ENCODE measurements at regions not wholly inside any gene's neighbourhood (a gene's known extent, or its start where the extent isn't known, plus 50 kb on each side); places are given as distances from the start of the nearest gene placed in this dataset.
"Not testable (repeated sequence)": the region's sequence is repeated elsewhere in the genome, so short reads cannot be mapped to it uniquely, and the experiment has no call there.

DNA sequence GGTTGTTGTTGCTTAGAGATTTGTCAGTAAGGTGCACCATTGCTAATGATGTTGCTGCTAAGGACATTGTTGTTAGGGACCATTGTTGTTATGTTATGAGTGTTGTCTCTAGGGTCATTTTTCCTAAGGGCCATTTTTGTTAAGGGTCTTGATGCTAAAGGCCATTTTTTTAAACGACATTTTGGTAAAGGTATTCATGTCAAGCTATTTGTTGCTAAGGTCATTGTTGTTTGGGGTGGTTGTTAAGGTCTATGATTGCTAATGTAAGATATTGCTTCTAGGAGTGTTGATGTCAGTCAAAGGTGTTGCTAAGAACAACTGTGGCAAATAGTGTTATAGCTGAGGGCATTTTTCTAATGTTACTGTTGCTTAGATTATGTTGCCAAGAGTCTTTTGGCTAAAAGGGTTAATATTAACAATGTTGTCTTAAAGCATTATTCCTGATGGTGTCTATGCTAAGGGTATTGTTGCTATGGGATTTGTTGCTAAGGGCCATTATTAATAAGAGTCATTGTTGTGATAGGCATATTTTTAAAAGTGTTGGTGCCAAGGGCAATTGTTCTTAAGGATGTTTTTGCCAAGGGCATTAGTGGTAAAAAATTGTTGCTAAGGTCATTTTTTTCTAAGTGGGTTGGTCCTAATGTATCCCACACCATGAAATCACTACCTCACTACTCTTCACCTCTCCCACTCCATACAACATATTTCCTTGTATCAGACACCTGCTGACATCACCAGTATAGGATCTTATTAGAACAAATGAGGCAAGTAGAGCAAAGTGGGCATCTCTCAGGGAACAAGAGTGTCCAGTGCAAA, 56.2 kb downstream of the SPATA31A6 start:
- DNase-seq (ENCODE audit: insufficient read length); FAIRE-seq: not testable (repeated sequence)

DNA sequence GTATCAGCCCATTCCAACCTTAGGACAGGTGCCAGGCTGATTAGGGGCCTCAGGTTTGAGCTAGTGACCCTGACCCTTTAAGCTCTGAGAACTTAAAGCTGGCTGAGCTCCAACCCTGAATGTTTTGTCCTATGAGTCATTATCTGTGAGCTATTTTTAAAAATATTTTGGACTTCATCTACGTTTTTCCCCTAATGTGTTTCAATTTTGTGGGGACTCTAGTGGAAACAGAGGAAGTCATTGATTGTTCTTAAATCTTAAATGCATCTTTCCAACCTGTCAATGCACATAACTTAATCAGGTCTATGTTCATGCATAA, 56.8 kb downstream of the SPATA31A6 start:
- not testable (repeated sequence) for FAIRE-seq

DNA sequence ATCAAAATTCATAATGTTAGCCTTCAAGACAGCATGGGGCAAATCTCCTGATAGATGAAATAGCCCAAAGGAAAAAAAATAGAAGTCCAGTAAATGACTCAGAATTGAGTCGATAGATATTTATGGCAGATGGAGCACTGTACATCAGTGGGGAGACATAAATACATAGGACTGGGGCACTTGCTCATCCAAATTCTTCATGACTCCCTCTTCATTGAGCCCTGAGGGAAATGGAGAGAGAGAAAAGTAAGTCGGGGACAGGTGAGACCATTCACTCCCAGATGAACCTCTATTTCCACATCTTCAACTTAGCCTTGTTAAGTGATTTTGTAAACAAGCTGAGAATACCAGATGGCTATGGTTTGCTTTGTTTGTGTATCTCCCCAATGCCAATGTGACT, 59.8 kb downstream of the SPATA31A6 start:
- FAIRE-seq; DNase-seq (ENCODE audit: insufficient read length): not testable (repeated sequence)

More for the DNA sequence above, 56.8 kb downstream of the SPATA31A6 start:
- not testable (repeated sequence) for DNase-seq (ENCODE audit: insufficient read length)

DNA sequence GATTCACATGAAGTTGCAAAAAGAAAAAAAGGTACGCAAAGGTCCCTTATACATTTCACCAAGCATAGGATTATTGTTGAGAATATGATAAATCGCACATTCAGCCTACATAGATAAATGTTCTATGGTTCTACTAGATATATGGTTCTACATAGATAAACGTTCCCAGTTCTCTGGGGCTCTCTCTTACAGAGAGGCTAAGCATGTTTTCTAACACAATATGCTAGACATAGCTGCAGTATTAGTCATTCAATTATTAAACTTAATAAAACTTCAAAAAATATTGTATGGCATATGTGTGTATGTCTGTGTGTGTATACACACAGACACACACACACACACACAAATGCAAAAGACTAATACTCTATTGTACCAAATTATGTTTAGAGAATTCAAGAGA, 60.4 kb downstream of the SPATA31A6 start:
- FAIRE-seq; DNase-seq (ENCODE audit: insufficient read length): not testable (repeated sequence)

DNA sequence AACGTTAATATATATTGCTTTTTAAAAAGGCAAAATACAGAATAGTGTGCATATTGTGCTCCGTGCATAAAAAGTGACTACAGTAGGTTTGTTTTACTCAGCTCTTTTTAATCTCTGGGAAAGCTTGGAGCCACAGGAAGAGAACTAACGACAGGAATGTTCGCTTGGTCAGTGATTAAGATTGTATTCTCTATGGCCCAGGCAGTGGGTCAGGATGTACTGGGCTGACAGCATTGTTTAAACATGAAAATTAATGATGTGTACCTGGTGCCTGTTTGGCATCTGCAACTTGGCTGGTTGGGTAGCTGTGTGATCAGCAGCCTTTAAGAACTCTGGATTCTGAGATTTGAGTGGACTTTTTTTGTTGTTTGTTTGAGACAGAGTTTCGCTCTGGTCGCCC, 85.3 kb downstream of the SPATA31A6 start:
- not testable (repeated sequence) for FAIRE-seq; DNase-seq (ENCODE audit: insufficient read length)

DNA sequence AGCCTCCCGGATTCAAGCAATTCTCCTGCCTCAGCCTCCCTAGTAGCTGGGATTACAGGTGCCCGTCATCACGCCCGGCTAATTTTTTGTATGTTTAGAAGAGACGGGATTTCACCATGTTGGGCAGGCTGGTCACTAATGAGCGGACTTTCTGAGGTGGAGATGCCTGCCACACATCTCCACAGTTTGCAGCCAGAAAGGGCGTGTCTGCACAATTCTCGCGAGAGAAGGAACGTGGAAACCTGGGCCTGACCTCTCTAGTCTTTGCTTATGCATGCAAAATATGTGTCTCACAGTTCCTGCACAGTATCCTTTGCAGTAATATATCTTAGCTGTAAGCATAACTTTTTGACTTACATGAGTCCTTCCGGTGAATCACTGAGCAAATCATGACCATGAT, 85.7 kb downstream of the SPATA31A6 start:
- FAIRE-seq; DNase-seq (ENCODE audit: insufficient read length): not testable (repeated sequence)

DNA sequence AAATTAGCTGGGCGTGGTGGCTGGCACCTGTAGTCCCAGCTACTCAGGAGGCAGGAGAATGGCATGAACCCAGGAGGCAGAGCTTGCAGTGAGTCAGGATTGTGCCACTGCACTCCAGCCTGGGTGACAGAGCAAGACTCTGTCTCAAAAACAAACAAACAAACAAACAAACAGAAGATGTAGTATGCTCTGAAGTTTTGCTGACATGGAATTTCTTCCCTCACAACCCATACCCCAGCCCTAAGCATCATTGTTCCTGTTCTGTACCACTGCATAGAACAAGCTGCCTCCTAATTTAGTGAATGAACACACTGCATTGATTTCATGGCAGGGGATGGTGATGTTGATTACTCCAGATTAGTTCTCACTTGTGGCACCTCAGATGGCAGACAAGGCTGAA, 89.7 kb downstream of the SPATA31A6 start:
- not testable (repeated sequence) for DNase-seq (ENCODE audit: insufficient read length); FAIRE-seq

DNA sequence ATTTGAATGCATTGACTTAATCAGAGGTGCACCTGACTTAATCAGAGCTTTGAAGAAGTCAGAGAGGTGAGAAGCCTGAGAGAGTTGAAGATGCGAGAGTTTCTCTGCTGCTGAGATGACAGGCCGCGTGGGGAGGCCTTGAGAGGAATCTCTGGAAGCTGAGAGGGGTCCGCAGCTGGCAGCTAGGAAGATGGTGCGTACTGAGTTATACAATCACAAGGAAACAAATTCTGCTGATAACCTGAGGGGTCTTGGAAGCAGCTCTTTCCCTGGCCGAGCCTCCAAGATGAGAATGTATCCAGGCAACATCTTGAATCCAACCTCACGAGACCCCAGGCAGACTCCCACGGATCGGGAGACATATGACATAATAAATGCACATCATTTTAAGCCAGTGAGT, 91.7 kb downstream of the SPATA31A6 start:
- no peak for DNase-seq (ENCODE audit: insufficient read length)
- FAIRE-seq: no peak

DNA sequence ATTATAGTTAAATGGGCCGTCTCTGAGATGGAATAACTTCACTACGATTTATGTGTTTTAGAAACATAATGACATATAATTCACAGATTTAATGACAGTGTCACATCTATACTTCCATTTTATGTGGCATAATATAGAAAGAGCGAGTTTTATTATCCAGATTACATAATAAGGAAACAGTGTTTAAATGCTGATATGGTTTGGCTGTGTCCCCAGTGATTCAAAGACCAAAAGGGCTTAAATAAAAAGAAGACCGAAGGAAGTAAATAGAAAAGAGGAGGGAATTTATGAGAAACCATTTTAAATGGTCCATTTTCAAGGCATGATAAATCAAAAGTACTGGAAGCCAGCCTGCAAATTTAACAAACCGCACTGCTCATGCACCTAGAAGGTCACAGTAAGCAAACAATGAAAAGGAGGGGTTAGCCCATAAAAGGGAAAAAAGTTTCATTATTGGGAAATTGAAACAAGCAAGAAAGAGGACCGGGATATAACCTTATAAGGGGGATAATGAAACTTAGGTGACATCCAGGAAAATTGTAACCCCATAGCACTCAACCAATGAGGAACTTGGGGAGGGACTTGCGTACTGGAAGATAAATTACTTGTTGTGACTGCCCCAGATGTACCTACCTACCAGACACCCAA, 99.2 kb downstream of the SPATA31A6 start:
- DNase-seq (ENCODE audit: insufficient read length); FAIRE-seq: not testable (repeated sequence)

More for the DNA sequence above, 91.7 kb downstream of the SPATA31A6 start:
- no peak for TF ChIP-seq POLR2AphosphoS5 (IDR thresholded peaks at IDR 0.05; ENCODE audit: low read depth, low read length)
- no peak for TF ChIP-seq POLR2A (IDR thresholded peaks at IDR 0.05; ENCODE audit: low read depth, low read length)
- TF ChIP-seq TAF1 (IDR thresholded peaks at IDR 0.05; ENCODE audit: borderline replicate concordance, low read depth, low read length): no peak

DNA sequence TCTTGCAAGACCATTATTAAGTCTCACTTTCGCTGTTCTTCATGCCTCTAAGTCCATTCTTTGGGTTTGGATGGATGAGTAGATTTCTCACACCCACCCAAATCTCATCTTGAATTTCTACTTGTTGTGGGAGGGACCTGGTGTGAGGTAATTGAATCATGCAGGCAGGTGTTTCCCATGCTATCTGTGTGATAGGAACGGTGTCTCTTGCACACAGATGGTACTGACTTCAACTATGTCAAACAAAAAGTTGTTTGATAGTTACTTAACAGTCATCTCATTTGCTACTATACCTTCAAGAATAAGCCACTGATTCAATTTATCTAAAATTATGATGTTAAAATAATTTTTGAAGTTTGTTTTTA, 99.7 kb downstream of the SPATA31A6 start:
- FAIRE-seq; DNase-seq (ENCODE audit: insufficient read length): not testable (repeated sequence)

DNA sequence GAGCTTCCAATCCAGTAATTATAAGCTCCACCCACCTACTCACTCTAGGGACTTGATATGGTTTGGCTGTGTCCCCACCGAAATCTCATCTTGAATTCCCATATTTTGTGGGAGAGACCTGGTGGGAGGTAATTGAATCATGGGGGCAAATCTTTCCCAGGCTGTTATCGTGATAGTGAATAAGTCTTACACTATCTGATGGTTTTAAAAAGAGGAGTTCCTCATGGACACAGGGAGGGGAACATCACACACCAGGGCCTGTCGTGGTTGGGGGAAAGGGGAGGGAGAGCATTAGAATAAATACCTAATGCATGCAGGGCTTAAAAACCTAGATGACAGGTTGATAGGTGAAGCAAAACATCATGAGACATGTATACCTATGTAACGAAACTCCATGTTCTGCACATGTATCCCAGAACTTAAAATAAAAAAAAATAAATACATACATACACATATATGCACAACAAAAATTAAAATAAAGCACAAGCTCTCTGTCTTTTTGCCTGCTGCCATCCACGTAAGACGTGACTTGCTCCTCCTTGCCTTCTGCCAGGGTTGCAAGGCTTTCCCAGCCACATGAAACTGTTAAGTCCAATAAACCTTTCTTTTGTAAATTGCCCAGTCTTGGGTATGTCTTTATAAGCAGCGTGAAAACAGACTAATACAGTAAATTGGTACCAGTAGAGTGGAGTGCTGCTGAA, 102.8 kb downstream of the SPATA31A6 start:
- DNase-seq (ENCODE audit: insufficient read length); FAIRE-seq: not testable (repeated sequence)

DNA sequence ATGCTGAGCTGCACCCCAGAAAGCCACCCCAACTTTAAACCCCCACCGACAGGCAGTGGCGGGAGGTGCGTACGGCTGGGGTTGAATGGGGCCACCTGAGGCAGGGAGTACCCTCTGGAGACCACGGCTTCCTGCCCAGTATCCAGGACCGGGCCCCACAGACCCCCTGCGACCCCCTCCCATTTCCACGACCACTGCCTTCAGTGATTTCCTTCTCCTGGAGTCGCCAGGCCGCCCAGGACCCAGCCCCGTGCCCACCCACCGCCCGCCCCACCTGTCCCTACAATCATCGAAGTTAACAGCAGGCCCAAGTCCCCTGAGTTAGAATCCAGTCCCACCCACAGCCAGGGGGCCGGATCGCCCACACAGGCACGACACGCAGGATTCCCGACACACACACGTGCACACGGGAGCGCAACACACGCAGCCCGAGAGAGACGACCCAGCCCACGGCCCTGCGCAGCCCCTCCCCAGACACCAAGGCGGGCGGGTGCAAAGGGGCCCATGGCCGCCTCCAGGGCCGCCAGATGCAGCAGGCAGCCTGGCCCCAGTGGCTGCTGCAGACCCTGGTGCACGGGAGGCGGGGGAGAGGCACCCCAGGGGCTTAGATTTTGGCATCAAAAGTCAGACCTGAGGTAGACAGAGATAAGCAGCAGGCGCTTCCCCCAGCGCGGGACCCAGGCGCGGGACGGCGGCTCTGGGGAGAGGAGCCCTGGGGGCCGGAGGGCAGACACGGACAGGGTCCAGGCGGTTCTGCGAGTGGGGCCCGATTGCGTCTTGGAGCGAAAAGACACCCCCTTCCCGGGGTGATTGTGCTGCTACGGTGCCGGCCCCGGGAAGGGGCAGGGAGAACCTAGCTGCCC, 104.8 kb downstream of the SPATA31A6 start:
- FAIRE-seq; DNase-seq (ENCODE audit: insufficient read length): not testable (repeated sequence)

DNA sequence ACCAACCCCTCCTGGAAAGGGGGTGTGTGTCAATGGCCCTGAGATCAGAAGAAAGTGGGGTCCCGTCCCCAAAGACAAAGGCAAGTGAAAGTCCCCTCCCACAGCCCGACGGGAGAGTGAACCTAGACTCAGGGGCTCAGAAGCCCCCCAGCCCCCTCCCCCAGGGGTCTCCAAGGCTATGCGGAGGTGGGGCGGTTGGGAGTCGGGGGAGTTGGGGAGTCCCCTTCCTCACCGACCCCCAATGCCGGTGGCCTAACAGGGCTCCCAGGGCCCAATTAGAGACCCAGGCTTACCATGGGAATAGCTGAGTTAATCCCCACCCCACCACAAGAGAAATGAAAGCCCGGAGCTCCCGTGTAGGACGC, 105.4 kb downstream of the SPATA31A6 start:
- not testable (repeated sequence) for DNase-seq (ENCODE audit: insufficient read length); FAIRE-seq

DNA sequence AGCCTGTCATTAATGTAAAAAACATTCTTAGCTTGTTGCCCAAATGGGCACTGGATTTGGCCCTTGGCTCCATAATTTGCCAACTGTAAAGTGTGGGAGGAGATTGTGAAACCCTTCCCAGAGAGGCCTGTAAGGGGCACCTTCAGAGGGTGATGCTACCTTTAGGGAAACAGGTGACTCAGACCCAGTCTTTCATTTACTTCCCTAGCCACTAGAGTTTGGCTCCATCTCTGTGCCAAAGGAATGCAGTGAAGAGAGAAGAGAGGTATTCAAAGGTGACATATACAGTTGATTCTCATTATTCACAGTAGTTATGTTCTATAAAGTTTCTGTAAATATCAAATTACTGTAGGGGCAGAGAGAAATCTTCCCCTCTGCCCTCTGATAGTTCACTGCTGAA, 116.7 kb downstream of the SPATA31A6 start:
- DNase-seq (ENCODE audit: insufficient read length); FAIRE-seq: not testable (repeated sequence)

DNA sequence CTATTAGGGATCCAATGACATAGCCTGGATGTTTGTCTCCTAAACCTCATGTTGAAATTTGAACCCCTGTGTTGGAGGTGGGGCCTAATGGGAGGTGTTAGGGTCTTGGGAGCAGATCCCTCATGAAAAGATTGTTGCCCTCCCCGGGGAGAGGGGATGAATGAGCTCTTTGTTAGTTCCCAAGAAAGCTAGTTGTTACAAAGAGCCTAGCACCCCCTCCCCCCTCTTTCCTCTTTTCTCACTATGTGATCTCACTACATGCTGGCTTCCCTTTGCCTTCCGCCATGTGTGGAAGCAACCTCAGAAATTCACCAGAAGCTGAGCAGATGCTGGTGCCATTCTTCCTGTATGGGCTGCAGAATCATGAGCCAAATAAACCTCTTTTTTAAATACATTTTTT, 123.2 kb downstream of the SPATA31A6 start:
- DNase-seq (ENCODE audit: insufficient read length): not testable (repeated sequence)

DNA sequence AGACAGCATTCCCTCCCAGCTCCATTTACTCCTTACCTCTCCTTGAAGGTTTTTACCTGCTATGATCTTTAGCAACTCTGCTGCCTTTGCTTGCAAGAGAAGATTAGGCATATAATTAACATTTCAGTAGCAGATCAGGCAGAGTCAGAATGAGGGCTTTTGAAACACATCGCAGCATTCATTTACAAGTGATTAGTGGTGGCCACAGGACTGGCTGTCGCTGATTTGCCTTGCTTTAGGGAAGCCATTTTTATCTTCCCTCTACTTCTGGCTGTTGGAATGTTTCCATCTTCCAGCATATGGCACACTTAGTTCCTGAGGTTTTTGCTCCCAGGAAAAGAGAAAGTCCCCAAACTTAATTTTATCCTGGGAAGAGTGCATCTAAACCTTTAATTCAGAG, 124.0 kb downstream of the SPATA31A6 start:
- not testable (repeated sequence) for FAIRE-seq; DNase-seq (ENCODE audit: insufficient read length)

More for the DNA sequence above, 123.2 kb downstream of the SPATA31A6 start:
- not testable (repeated sequence) for FAIRE-seq

DNA sequence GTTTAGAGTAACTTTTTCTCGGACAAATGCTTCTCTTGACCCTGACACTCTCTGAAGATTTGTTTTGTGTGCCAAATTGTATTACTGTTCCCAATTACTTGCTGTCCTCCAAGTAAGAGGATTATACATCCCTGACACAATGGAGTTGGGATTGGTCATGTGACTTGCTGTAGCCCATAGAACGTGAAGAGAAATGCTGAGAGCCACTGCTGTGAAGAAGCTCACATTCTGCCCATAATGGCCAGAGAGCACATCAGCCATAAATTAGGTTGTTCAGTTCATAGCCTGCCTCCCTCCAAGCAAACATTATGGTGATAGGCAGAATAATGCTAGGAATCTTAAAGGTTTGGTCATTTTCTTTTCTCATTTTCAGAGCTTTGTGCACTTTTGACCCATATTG, 127.5 kb downstream of the SPATA31A6 start:
- not testable (repeated sequence) for DNase-seq (ENCODE audit: insufficient read length); FAIRE-seq

DNA sequence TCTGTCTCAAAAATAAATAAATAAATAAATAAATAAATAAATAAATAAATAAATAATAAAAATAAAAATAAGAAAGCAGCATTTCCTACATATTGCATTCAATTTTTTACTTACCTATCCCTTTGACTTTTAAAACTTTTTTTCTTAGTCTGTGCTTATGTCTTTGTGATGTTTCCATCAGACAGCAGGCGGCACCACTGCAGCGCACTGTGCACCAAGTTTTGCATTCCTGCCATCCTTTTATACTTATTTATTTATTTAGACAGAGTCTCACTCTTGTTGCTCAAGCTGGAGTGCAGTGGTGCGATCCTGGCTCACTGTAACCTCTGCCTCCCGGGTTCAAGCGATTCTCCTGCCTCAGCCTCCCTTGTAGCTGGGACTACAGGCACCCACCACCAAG, 132.6 kb downstream of the SPATA31A6 start:
- not testable (repeated sequence) for FAIRE-seq; DNase-seq (ENCODE audit: insufficient read length)

DNA sequence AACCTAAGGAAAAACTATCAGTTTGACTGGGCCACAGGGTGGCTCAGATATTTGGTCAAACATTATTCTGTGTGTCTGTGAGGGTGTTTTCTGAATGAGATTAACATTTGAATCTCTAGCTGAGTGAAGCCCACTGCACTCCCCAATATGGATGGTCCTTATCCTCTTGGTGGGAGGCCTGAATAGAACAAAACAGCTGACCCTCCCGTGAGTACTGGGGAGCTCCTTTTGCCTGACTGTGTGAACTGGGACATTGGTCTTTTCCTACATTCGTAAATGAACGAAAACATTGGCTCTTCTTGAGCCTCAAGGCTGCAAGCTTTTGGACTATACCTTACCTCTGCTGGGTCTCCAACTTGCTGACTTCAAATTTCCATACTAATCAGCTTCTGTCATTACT, 134.2 kb downstream of the SPATA31A6 start:
- not testable (repeated sequence) for DNase-seq (ENCODE audit: insufficient read length); FAIRE-seq

All from GM12892 (cell line).